GM12892 (cell line): ENCODE measurements at regions not wholly inside any gene's neighbourhood (a gene's known extent, or its start where the extent isn't known, plus 50 kb on each side); places are given as distances from the start of the nearest gene placed in this dataset.

ENCODE experiments used
- POLR2A ChIP-seq: IDR thresholded peaks from 2 replicates; pipeline ENCODE4 v1.6.1; 2011; ENCODE audit warnings: low read depth, low read length, control low read depth
- POLR2AphosphoS5 ChIP-seq: IDR thresholded peaks from 2 replicates; pipeline ENCODE4 v1.6.1; 2011; ENCODE audit warnings: low read depth, low read length, control low read depth
- TAF1 ChIP-seq: IDR thresholded peaks from 2 replicates; pipeline ENCODE4 v1.6.1; 2011; ENCODE audit warnings: low read depth, mild to moderate bottlenecking, control low read depth, low read length, borderline replicate concordance

- TF ChIP-seq POLR2A: no peak
- TF ChIP-seq TAF1: no peak
- no peak for TF ChIP-seq POLR2AphosphoS5
Measured at GRCh38 chr6:113596387-113597230, 260.5 kb upstream of the MARCKS start.
